ENCODE measurements at regions not wholly inside any gene's neighbourhood (a gene's known extent, or its start where the extent isn't known, plus 50 kb on each side); places are given as distances from the start of the nearest gene placed in this dataset.

- Histone ChIP-seq H3K4me1 (ENCODE audit: control insufficient read depth, insufficient read depth, low read length) (no peaks in the 10 kb centered on the region), H3K27me3 (ENCODE audit: control insufficient read depth, insufficient read depth, low read length) (no peaks in the 10 kb centered on the region), H2AK5ac (ENCODE audit: low read depth, low read length) (no peak overlapping the region), H2BK15ac (ENCODE audit: low read depth, low read length) (no peak overlapping the region), H3K4ac (ENCODE audit: low read depth, low read length) (no peak overlapping the region), H3K4me2 (ENCODE audit: low read depth, low read length) (no peak overlapping the region), H3K56ac (ENCODE audit: extremely low read depth, insufficient read depth, low read length) (no peak overlapping the region), H3K14ac (replicated peaks; ENCODE audit: low read depth, low read length) (no peak overlapping the region), H4K20me1 (ENCODE audit: insufficient read depth, low read length) (no peaks in the 10 kb centered on the region), H3K36me3 (ENCODE audit: control insufficient read depth, insufficient read depth, low read length) (no peaks in the 10 kb centered on the region), H2BK120ac (ENCODE audit: low read depth, low read length) (no peak overlapping the region), H3K9ac (ENCODE audit: low read depth, low read length) (no peak overlapping the region), H3K79me1 (ENCODE audit: low read depth in 1 of 2, low read length in 2 of 2) (no peaks in the 10 kb centered on the region), H2AFZ (replicated peaks; ENCODE audit: low read length, poor library complexity) (no peak overlapping the region), H3K4me3 (ENCODE audit: insufficient read depth, low read depth, low read length) (no peak overlapping the region), H3K23ac (ENCODE audit: low read depth, low read length) (no peak overlapping the region), H3K9me3 (ENCODE audit: control insufficient read depth, insufficient read depth, low read length) (peaks cover 11% of the 10 kb centered on the region; the same call in 1 of the 2 replicates), H4K8ac (ENCODE audit: low read depth in 2 of 2, low read length in 2 of 2) (no peak overlapping the region), H3K18ac (ENCODE audit: low read depth, low read length) (no peak overlapping the region), H4K5ac (ENCODE audit: low read depth, low read length) (no peak overlapping the region), H2BK20ac (ENCODE audit: low read depth, low read length) (no peak overlapping the region), H4K91ac (ENCODE audit: insufficient read depth, low read depth, low read length) (no peak overlapping the region), H2BK5ac (ENCODE audit: low read depth, low read length, poor library complexity, severe bottlenecking) (no peak overlapping the region), H2AK9ac (replicated peaks; ENCODE audit: low read depth, low read length, poor library complexity) (no peak overlapping the region), H3K9me1 (ENCODE audit: insufficient read depth, low read length) (no peaks in the 10 kb centered on the region), H3K27ac (ENCODE audit: insufficient read depth, low read length) (no peak overlapping the region)
- ChIA-PET POLR2A (ENCODE audit: unreplicated experiment) (no interaction called here), CTCF (no interaction called here)
- ATAC-seq (ENCODE audit: low read depth) (no peak), DNase-seq (no peak)
- TF ChIP-seq RCOR1 (IDR thresholded peaks at IDR 0.05; ENCODE audit: insufficient replicate concordance, low read length) (no peak), POLR2A (IDR thresholded peaks at IDR 0.05; ENCODE audit: low read depth, low read length) (no peak), RFX5 (IDR thresholded peaks at IDR 0.05; ENCODE audit: low read depth, low read length) (no peak), CEBPB (IDR thresholded peaks at IDR 0.05; ENCODE audit: low read depth, low read length) (no peak)
- intact Hi-C loops (cut with micrococcal nuclease): no loop called here
- in situ Hi-C loops (cut with MboI; ENCODE audit: low sequenced_read_pairs): no loop called here
- 76% methylated on average over 5 of the region's 7 CpGs; no CpG with 5 or more reads in 1 of the 2 experiments for WGBS, 2 experiments (ENCODE audit: extremely low coverage in 2 of 2, insufficient read length in 1 of 2)
- no TSS peak for BruUV-seq (replicated peaks)
- dilution Hi-C loops (cut with HindIII; ENCODE audit: low sequenced_read_pairs, unreplicated experiment): no loop called here
Observed at GRCh38 chr17:5933430-5933829, 136.7 kb upstream of the WSCD1 start.
